Right lobe of liver (tissue), 4 donors: ENCODE measurements at regions not wholly inside any gene's neighbourhood (a gene's known extent, or its start where the extent isn't known, plus 50 kb on each side); places are given as distances from the start of the nearest gene placed in this dataset.

Experiments
- POLR2A ChIP-seq: fragments of 450-650 bp; IDR thresholded peaks from one replicate; pipeline ENCODE4 v1.6.1; 2017; ENCODE audit warnings: antibody characterized with exemption, mild to moderate bottlenecking
- TF ChIP-seq, protein P1 (sequence below), 4 donors: fragments of 200-600 bp in 3 of 4; fragments of 450-650 bp in 1 of 4; IDR thresholded peaks; one replicate each; pipeline versions ENCODE4 v1.5.1 to v1.8.0; 2016 to 2022; ENCODE audit warnings: antibody characterized with exemption in 4 of 4, mild to moderate bottlenecking in 2 of 4
- donor health status: DM: no; HTN: no; CAD: no.
- donor health status: DM: no; HTN: no; CAD: no.
- donor health status: DM: no; HTN: yes; CAD: no.

DNA sequence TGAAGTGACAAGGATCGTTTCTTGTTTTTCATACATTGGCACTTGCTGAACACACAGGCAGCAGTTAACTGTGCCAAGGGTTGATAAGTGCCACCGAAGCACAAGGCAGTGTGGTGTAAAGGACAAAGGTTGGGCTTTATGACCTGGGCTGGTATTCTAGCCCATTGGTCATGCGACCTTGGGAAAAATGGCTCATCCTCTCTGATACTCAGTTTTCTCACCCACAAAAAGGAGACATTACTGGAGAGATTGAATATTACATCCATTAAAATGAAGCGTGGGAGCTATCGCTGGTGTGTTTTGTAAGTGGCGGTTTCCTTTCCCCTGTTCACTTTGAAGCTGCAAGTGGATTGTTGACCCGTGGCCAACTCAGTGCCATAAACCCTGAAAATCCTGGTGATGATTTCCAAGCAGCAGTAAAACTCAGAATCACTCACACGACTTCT lies 216.9 kb downstream of the HAPSTR1 start:
- TF ChIP-seq POLR2A, result no peak
- TF ChIP-seq, protein P1, sequence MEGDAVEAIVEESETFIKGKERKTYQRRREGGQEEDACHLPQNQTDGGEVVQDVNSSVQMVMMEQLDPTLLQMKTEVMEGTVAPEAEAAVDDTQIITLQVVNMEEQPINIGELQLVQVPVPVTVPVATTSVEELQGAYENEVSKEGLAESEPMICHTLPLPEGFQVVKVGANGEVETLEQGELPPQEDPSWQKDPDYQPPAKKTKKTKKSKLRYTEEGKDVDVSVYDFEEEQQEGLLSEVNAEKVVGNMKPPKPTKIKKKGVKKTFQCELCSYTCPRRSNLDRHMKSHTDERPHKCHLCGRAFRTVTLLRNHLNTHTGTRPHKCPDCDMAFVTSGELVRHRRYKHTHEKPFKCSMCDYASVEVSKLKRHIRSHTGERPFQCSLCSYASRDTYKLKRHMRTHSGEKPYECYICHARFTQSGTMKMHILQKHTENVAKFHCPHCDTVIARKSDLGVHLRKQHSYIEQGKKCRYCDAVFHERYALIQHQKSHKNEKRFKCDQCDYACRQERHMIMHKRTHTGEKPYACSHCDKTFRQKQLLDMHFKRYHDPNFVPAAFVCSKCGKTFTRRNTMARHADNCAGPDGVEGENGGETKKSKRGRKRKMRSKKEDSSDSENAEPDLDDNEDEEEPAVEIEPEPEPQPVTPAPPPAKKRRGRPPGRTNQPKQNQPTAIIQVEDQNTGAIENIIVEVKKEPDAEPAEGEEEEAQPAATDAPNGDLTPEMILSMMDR (IDR thresholded peaks at IDR 0.05), result no peak
